ENCODE measurements at regions not wholly inside any gene's neighbourhood (a gene's known extent, or its start where the extent isn't known, plus 50 kb on each side); places are given as distances from the start of the nearest gene placed in this dataset.
"Not testable (repeated sequence)": the region's sequence is repeated elsewhere in the genome, so short reads cannot be mapped to it uniquely, and the experiment has no call there.

DNA sequence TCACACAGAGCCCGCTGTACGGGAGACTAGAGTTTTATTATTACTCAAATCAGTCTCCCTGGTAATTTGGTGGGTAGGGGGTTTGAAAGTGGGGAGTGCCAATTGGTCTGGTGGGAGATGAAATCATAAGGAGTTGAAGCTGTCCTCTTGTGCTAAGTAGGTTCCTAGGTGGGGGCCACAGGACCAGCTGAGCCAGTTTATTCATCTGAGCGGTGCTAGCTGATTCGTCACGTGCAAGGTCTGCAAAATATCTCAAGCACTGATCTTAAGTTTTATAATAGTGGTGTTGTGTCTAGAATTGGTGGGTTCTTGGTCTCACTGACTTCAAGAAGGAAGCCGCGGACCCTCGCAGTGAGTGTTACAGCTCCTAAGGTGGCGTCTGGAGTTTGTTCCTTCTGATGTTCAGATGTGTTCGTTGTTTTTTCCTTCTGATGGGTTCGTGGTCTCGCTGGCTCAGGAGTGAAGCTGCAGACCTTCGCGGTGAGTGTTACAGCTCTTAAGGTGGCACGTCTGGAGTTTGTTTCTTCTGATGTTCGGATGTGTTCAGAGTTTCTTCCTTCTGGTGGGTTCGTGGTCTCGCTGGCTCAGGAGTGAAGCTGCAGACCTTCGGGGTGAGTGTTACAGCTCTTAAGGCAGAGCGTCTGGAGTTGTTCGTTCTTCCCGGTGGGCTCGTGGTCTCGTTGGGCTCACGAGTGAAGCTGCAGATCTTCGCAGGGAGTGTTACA is 158.5 kb upstream of the GNAI1 start:
- H3K27me3 ChIP-seq (replicated peaks in 1 of 4; ENCODE audit: control extremely low read depth in 1 of 4, control insufficient read depth in 3 of 4, insufficient read depth in 4 of 4, low read length in 3 of 4); H3K27ac ChIP-seq (ENCODE audit: low read length in 2 of 2); H3K4me1 ChIP-seq (ENCODE audit: control insufficient read depth in 2 of 2, insufficient read depth in 2 of 2, low read length in 2 of 2); H3K4me2 ChIP-seq (replicated peaks; ENCODE audit: low read depth, low read length, poor library complexity, severe bottlenecking); H3K4me3 Mint-ChIP-seq; H3K79me2 ChIP-seq (ENCODE audit: control insufficient read depth, insufficient read depth, low read length); H3K27me3 Mint-ChIP-seq; DNase-seq; H3K9me3 ChIP-seq (ENCODE audit: control extremely low read depth in 1 of 3, control insufficient read depth in 2 of 3, insufficient read depth in 1 of 3, low read length in 2 of 3); H4K20me1 ChIP-seq (ENCODE audit: control insufficient read depth, insufficient read depth, low read length, poor library complexity, severe bottlenecking); H3K9me3 Mint-ChIP-seq (ENCODE audit: insufficient read depth); H3K4me1 Mint-ChIP-seq; ATAC-seq (ENCODE audit: low read depth); CTCF ChIA-PET; intact Hi-C loops (cut with micrococcal nuclease); H3K36me3 ChIP-seq (replicated peaks in 1 of 2; ENCODE audit: control extremely low read depth in 1 of 2, control insufficient read depth in 1 of 2, extremely low read depth in 1 of 2, insufficient read depth in 2 of 2, low read length in 1 of 2); H3K4me3 ChIP-seq (ENCODE audit: control extremely low read depth in 1 of 5, extremely low read depth in 1 of 5, insufficient read depth in 1 of 5, low read depth in 2 of 5, low read length in 4 of 5); H2AFZ ChIP-seq (ENCODE audit: insufficient read depth, low read depth, low read length, poor library complexity, severe bottlenecking); POLR2A ChIA-PET; H3K9ac ChIP-seq (ENCODE audit: low read length); H3K27ac Mint-ChIP-seq: not testable (repeated sequence)
- 89% methylated on average over 22 of the region's 26 CpGs for WGBS (ENCODE audit: insufficient coverage)

DNA sequence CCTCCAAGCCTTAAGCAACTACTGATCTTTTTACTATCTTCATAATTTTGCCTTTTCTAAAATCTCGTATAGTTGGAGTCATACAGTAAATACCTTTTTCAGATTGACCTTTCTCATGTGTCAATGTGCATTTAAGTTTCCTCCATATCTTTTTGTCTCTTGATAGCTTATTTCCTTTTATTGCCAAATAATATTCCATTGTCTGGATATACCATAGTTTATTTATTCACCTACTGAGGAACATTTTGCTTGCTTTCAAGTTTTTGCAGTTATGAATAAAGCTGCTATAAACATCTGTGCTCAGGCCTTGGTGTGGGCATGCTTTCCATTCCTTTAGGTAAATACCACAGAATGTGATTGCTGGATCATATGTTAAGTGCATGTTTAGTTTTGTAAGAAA is 161.2 kb upstream of the GNAI1 start:
- Histone ChIP-seq H3K4me1 (ENCODE audit: control insufficient read depth in 2 of 2, insufficient read depth in 2 of 2, low read length in 2 of 2) (no peaks in the 10 kb centered on the region), H3K9me3 (ENCODE audit: control extremely low read depth in 1 of 3, control insufficient read depth in 2 of 3, insufficient read depth in 1 of 3, low read length in 2 of 3) (peaks cover 0 to 8% (median 0%) of the 10 kb centered on the region in 3 donors), H3K36me3 (replicated peaks in 1 of 2; ENCODE audit: control extremely low read depth in 1 of 2, control insufficient read depth in 1 of 2, extremely low read depth in 1 of 2, insufficient read depth in 2 of 2, low read length in 1 of 2) (no peaks in the 10 kb centered on the region), H3K4me2 (replicated peaks; ENCODE audit: low read depth, low read length, poor library complexity, severe bottlenecking) (no peak overlapping the region), H2AFZ (ENCODE audit: insufficient read depth, low read depth, low read length, poor library complexity, severe bottlenecking) (no peak overlapping the region), H4K20me1 (ENCODE audit: control insufficient read depth, insufficient read depth, low read length, poor library complexity, severe bottlenecking) (no peaks in the 10 kb centered on the region), H3K4me3 (ENCODE audit: control extremely low read depth in 1 of 5, extremely low read depth in 1 of 5, insufficient read depth in 1 of 5, low read depth in 2 of 5, low read length in 4 of 5) (no peak overlapping the region), H3K27ac (ENCODE audit: low read length in 2 of 2) (no peak overlapping the region), H3K27me3 (replicated peaks in 1 of 4; ENCODE audit: control extremely low read depth in 1 of 4, control insufficient read depth in 3 of 4, insufficient read depth in 4 of 4, low read length in 3 of 4) (no peaks in the 10 kb centered on the region), H3K79me2 (ENCODE audit: control insufficient read depth, insufficient read depth, low read length) (no peaks in the 10 kb centered on the region), H3K9ac (ENCODE audit: low read length) (no peak overlapping the region)
- peaks cover 4% of the 10 kb centered on the region for H3K9me3 Mint-ChIP-seq (ENCODE audit: insufficient read depth)
- H3K27ac Mint-ChIP-seq = no peak overlapping the region
- DNase-seq = no peak
- H3K27me3 Mint-ChIP-seq = no peaks in the 10 kb centered on the region
- intact Hi-C loops (cut with micrococcal nuclease) = no loop called here
- POLR2A ChIA-PET = no interaction called here
- H3K4me1 Mint-ChIP-seq = no peaks in the 10 kb centered on the region
- no peak for TF ChIP-seq EZH2 (IDR thresholded peaks at IDR 0.05; ENCODE audit: borderline replicate concordance, insufficient read depth, low read depth, low read length, poor library complexity, severe bottlenecking)
- TF ChIP-seq, protein P1, sequence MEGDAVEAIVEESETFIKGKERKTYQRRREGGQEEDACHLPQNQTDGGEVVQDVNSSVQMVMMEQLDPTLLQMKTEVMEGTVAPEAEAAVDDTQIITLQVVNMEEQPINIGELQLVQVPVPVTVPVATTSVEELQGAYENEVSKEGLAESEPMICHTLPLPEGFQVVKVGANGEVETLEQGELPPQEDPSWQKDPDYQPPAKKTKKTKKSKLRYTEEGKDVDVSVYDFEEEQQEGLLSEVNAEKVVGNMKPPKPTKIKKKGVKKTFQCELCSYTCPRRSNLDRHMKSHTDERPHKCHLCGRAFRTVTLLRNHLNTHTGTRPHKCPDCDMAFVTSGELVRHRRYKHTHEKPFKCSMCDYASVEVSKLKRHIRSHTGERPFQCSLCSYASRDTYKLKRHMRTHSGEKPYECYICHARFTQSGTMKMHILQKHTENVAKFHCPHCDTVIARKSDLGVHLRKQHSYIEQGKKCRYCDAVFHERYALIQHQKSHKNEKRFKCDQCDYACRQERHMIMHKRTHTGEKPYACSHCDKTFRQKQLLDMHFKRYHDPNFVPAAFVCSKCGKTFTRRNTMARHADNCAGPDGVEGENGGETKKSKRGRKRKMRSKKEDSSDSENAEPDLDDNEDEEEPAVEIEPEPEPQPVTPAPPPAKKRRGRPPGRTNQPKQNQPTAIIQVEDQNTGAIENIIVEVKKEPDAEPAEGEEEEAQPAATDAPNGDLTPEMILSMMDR (IDR thresholded peaks at IDR 0.05) = no peak
- no peak overlapping the region for H3K4me3 Mint-ChIP-seq
- no CpG with 5 or more reads among the region's 1 CpG for WGBS (ENCODE audit: insufficient coverage)
- no peak for ATAC-seq (ENCODE audit: low read depth)
- CTCF ChIA-PET = no interaction called here

Data from B cell (primary cell).